DOHH2 (cell line): ENCODE measurements at regions not wholly inside any gene's neighbourhood (a gene's known extent, or its start where the extent isn't known, plus 50 kb on each side); places are given as distances from the start of the nearest gene placed in this dataset.

Experiments
- CTCF ChIP-seq: fragments of 200-600 bp; sonication (generic); IDR thresholded peaks from one replicate; pipeline ENCODE4 v1.5.1; 2014; ENCODE audit warnings: antibody characterized with exemption, mild to moderate bottlenecking, low read depth, low read length; ENCODE audit not compliant: poor library complexity, severe bottlenecking
- EZH2phosphoT487 ChIP-seq: fragments of 200-600 bp; sonication (generic); IDR thresholded peaks from 2 replicates; pipeline ENCODE4 v1.6.1; 2017; ENCODE audit warnings: borderline replicate concordance, mild to moderate bottlenecking, antibody characterized with exemption, low read length, moderate library complexity, mixed read lengths

DNA sequence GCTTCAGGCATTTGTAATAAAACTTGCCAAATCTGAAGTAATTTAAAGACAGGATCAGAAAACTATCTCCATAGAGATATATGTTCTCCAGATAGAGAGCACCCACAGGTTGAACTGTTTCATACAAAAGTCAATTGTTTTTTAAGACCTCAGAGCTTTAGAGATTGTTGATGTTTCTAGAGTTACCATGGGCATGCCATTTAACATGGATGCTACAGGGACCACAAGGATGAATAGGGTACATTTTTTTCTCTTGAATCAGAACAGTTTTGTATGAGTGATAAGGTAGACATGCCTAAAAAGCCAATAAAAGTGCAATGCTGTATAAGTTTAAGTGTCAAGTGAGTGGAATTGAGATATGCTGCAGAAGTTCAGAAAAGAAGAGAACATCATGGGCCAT lies 511.0 kb upstream of the CAMK1G start:
- no peak for TF ChIP-seq CTCF
- no peak for TF ChIP-seq EZH2phosphoT487
